Natural killer cell (primary cell): ENCODE measurements at regions not wholly inside any gene's neighbourhood (a gene's known extent, or its start where the extent isn't known, plus 50 kb on each side); places are given as distances from the start of the nearest gene placed in this dataset.

ENCODE experiments used
- ATAC-seq, 3 donors: fragments of 150-1000 bp in 2 of 3; fragments of 200-7000 bp in 1 of 3; cut with Tn5 transposase; 1 replicate in 1 of 3; 2 replicates in 2 of 3; pipeline ENCODE4 v1.10.0; 2021; ENCODE audit warnings: mild to moderate bottlenecking in 2 of 3, moderate library complexity in 2 of 3
- DNase-seq, 2 donors: peaks; one replicate each; pipeline versions ENCODE4 v3.0.0 to v3.0.0-alpha.2; 2013 to 2021; ENCODE audit warnings: mixed read lengths in 1 of 2
- H3K27ac ChIP-seq: one replicate; pipeline ENCODE4 v1.5.1; 2013; ENCODE audit warnings: mild to moderate bottlenecking, low read length
- H3K27me3 ChIP-seq: one replicate; pipeline ENCODE4 v1.6.1; 2013; ENCODE audit warnings: low read length; ENCODE audit not compliant: control insufficient read depth, insufficient read depth
- H3K36me3 ChIP-seq: one replicate; pipeline ENCODE4 v1.6.1; 2013; ENCODE audit warnings: low read length; ENCODE audit not compliant: control insufficient read depth, insufficient read depth
- H3K4me1 ChIP-seq: one replicate; pipeline ENCODE4 v1.6.1; 2013; ENCODE audit warnings: low read length; ENCODE audit not compliant: control insufficient read depth, insufficient read depth
- H3K4me3 ChIP-seq: one replicate; pipeline ENCODE4 v1.5.1; 2013; ENCODE audit warnings: low read length
- H3K9me3 ChIP-seq: one replicate; pipeline ENCODE4 v1.6.1; 2013; ENCODE audit warnings: low read length; ENCODE audit not compliant: control insufficient read depth, insufficient read depth
- H3K27ac Mint-ChIP-seq, 2 donors: one replicate each; pipeline ENCODE4 v1.8.0; 2022; ENCODE audit warnings: mild to moderate bottlenecking in 2 of 2, mixed read lengths in 2 of 2, moderate library complexity in 1 of 2
- H3K27me3 Mint-ChIP-seq, 2 donors: one replicate each; pipeline ENCODE4 v1.8.0; 2022; ENCODE audit warnings: low read depth in 2 of 2, mixed read lengths in 2 of 2
- H3K36me3 Mint-ChIP-seq: one replicate; pipeline ENCODE4 v1.8.0; 2022; ENCODE audit warnings: mixed read lengths
- H3K4me1 Mint-ChIP-seq, 2 donors: one replicate each; pipeline ENCODE4 v1.8.0; 2022; ENCODE audit warnings: mixed read lengths in 2 of 2
- H3K4me3 Mint-ChIP-seq: one replicate; pipeline ENCODE4 v1.8.0; 2022; ENCODE audit warnings: mild to moderate bottlenecking, moderate library complexity, mixed read lengths
- H3K9me3 Mint-ChIP-seq, 2 donors: one replicate each; pipeline ENCODE4 v1.8.0; 2022; ENCODE audit warnings: mixed read lengths in 2 of 2
- WGBS: methylation state at CpG from one replicate; pipeline ENCODE4 v1.1.7; 2013; ENCODE audit warnings: missing lambda C conversion rate; ENCODE audit not compliant: insufficient coverage; 5-methylcytosine and 5-hydroxymethylcytosine counted together
- intact Hi-C: fragments of 100-400 bp; cut with micrococcal nuclease; formaldehyde crosslinking; loops from one replicate; pipeline ENCODE4 v1.14.2; 2022
- TF ChIP-seq, protein P1 (sequence below): fragments of 200-600 bp; IDR thresholded peaks from one replicate; pipeline ENCODE4 v1.8.0; 2022; ENCODE audit warnings: antibody characterized with exemption

GRCh38 chr3:36095238-36095637, 285.1 kb upstream of the STAC start:
- Mint-ChIP-seq H3K36me3 (no peaks in the 10 kb centered on the region), H3K4me3 (no peak overlapping the region), H3K9me3 (peaks cover 0 to 6% of the 10 kb centered on the region in 2 donors), H3K4me1 (no peaks in the 10 kb centered on the region), H3K27me3 (no peaks in the 10 kb centered on the region), H3K27ac (no peak overlapping the region)
- H3K4me1 ChIP-seq, result no peaks in the 10 kb centered on the region
- no peaks in the 10 kb centered on the region for H3K27me3 ChIP-seq
- intact Hi-C loops, result no loop called here
- ATAC-seq (no peak), DNase-seq (no peak)
- WGBS, result 68% methylated on average over 3 of the region's 3 CpGs
- TF ChIP-seq, protein P1, sequence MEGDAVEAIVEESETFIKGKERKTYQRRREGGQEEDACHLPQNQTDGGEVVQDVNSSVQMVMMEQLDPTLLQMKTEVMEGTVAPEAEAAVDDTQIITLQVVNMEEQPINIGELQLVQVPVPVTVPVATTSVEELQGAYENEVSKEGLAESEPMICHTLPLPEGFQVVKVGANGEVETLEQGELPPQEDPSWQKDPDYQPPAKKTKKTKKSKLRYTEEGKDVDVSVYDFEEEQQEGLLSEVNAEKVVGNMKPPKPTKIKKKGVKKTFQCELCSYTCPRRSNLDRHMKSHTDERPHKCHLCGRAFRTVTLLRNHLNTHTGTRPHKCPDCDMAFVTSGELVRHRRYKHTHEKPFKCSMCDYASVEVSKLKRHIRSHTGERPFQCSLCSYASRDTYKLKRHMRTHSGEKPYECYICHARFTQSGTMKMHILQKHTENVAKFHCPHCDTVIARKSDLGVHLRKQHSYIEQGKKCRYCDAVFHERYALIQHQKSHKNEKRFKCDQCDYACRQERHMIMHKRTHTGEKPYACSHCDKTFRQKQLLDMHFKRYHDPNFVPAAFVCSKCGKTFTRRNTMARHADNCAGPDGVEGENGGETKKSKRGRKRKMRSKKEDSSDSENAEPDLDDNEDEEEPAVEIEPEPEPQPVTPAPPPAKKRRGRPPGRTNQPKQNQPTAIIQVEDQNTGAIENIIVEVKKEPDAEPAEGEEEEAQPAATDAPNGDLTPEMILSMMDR, result no peak
- H3K36me3 ChIP-seq, result no peaks in the 10 kb centered on the region
- no peak overlapping the region for H3K4me3 ChIP-seq
- H3K27ac ChIP-seq, result no peak overlapping the region
- no peaks in the 10 kb centered on the region for H3K9me3 ChIP-seq

DNA sequence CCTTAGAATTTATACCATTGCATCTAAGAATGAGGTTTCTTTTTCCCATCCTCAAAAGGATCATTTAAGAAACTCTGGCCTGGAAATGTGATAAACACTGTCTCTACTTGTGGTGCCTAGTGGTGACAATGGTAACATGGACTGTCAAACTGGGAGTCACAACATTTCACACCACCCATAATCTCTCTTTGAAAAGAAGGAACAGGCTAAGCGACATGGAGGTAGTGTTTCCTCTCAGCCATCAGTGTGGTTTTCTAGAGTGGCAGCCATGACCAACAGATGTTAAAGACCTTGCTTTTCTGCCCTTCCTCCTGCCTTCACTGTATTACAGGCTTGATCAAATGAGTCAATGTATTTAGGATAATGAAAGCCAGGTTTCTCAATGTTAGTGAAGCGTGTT, 283.1 kb upstream of the STAC start:
- no peak for DNase-seq
- no peak for ATAC-seq
- intact Hi-C loops, result no loop called here
- Mint-ChIP-seq H3K27ac (no peak overlapping the region), H3K4me3 (no peak overlapping the region), H3K9me3 (peaks cover 3 to 9% of the 10 kb centered on the region in 2 donors), H3K27me3 (no peaks in the 10 kb centered on the region), H3K4me1 (no peaks in the 10 kb centered on the region), H3K36me3 (no peaks in the 10 kb centered on the region)
- WGBS, result 43% methylated on average over 2 of the region's 2 CpGs
- Histone ChIP-seq H3K36me3 (no peaks in the 10 kb centered on the region), H3K9me3 (no peaks in the 10 kb centered on the region), H3K27me3 (no peaks in the 10 kb centered on the region), H3K27ac (no peak overlapping the region), H3K4me3 (no peak overlapping the region), H3K4me1 (no peaks in the 10 kb centered on the region)
- TF ChIP-seq, protein P1, result no peak

- peaks cover 0 to 5% of the 10 kb centered on the region in 2 donors for H3K9me3 Mint-ChIP-seq
- Histone ChIP-seq H3K27me3 (no peaks in the 10 kb centered on the region), H3K9me3 (no peaks in the 10 kb centered on the region), H3K4me3 (no peak overlapping the region), H3K27ac (no peak overlapping the region), H3K4me1 (no peaks in the 10 kb centered on the region), H3K36me3 (no peaks in the 10 kb centered on the region)
- no peak overlapping the region for H3K27ac Mint-ChIP-seq
- DNase-seq (no peak), ATAC-seq (no peak)
- H3K36me3 Mint-ChIP-seq, result no peaks in the 10 kb centered on the region
- no peaks in the 10 kb centered on the region for H3K27me3 Mint-ChIP-seq
- no peak overlapping the region for H3K4me3 Mint-ChIP-seq
- no peaks in the 10 kb centered on the region for H3K4me1 Mint-ChIP-seq
- TF ChIP-seq, protein P1, result no peak
- intact Hi-C loops, result no loop called here
These were observed 266.0 kb upstream of the STAC start for GRCh38 chr3:36114353-36114752.

GRCh38 chr3:36124118-36124796, 256.0 kb upstream of the STAC start:
- ATAC-seq (no peak), DNase-seq (no peak)
- no peak overlapping the region for H3K4me3 ChIP-seq
- H3K4me1 ChIP-seq, result no peaks in the 10 kb centered on the region
- no peak overlapping the region for H3K4me3 Mint-ChIP-seq
- H3K27ac ChIP-seq, result no peak overlapping the region
- H3K9me3 ChIP-seq, result no peaks in the 10 kb centered on the region
- no peaks in the 10 kb centered on the region for H3K27me3 Mint-ChIP-seq
- H3K27me3 ChIP-seq, result no peaks in the 10 kb centered on the region
- TF ChIP-seq, protein P1, result no peak
- no peaks in the 10 kb centered on the region for H3K4me1 Mint-ChIP-seq
- no peaks in the 10 kb centered on the region for H3K36me3 Mint-ChIP-seq
- 76% methylated on average over 2 of the region's 2 CpGs for WGBS
- H3K9me3 Mint-ChIP-seq, result peaks cover 10 to 13% of the 10 kb centered on the region in 2 donors
- H3K36me3 ChIP-seq, result no peaks in the 10 kb centered on the region
- intact Hi-C loops, result no loop called here
- H3K27ac Mint-ChIP-seq, result no peak overlapping the region
